Cardiac muscle cell (in vitro differentiated cells and primary cell): ENCODE measurements at regions not wholly inside any gene's neighbourhood (a gene's known extent, or its start where the extent isn't known, plus 50 kb on each side); places are given as distances from the start of the nearest gene placed in this dataset.

Source experiments
- DNase-seq, 2 donors: peaks; one replicate each; pipeline versions ENCODE4 v3.0.0 to v3.0.0-alpha.2; 2010 to 2017; ENCODE audit warnings: low read depth in 1 of 2, low spot score in 1 of 2
- H3K27ac ChIP-seq: fragments of 200-600 bp; sonication (generic); 2 replicates; pipeline ENCODE4 v1.5.1; 2016
- H3K27me3 ChIP-seq: fragments of 200-600 bp; sonication (generic); 2 replicates; pipeline ENCODE4 v1.6.0; 2016; ENCODE audit warnings: control low read depth
- H3K36me3 ChIP-seq: fragments of 200-600 bp; sonication (generic); 2 replicates; pipeline ENCODE4 v1.5.1; 2016; ENCODE audit warnings: control low read depth
- H3K4me1 ChIP-seq: fragments of 200-600 bp; sonication (generic); 2 replicates; pipeline ENCODE4 v1.8.1; 2017; ENCODE audit warnings: low read depth, mild to moderate bottlenecking, mixed run types
- H3K4me3 ChIP-seq: fragments of 200-600 bp; sonication (generic); 2 replicates; pipeline ENCODE4 v1.5.1; 2016; ENCODE audit warnings: mild to moderate bottlenecking
- H3K9me3 ChIP-seq: fragments of 200-600 bp; sonication (generic); 2 replicates; pipeline ENCODE4 v1.5.1; 2017; ENCODE audit warnings: low read depth, mild to moderate bottlenecking, control low read depth
- TF ChIP-seq, protein P1 (sequence below): IDR thresholded peaks from 2 replicates; pipeline ENCODE4 v1.5.1; 2012; ENCODE audit warnings: low read depth, mild to moderate bottlenecking, low read length

DNA sequence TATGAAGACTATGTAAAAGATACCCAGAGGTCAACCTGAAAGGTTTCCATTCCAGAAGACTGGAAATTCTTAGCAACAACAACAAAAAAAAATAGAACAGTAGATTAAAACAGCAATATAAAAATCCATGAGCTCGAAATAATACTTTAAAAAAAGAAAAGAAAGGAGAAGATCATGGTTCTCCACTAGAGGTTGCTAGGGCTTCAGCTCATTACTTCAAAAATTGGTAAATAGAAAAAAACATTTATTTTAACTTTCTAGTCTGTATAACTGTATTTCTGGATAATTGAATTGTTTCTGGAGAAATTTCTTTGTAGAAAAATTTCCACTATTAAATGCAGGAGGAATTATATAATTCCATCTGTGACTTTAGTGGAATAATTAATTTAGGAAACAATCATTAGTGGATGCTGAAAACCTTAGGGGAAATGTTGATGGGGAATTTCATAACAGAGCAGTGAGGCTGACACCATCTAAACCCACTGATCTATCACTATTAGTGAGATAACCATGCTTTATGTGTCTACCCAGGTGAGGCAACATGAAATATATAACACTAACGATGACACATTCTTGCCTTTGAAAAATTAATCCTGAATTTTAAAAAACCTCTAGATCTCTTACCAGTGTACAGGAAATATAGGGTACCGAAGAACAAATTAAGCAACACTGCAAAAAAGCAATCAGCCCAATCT is 62.5 kb upstream of the SNRK start:
- no peaks in the 10 kb centered on the region for H3K36me3 ChIP-seq
- no peak overlapping the region for H3K4me3 ChIP-seq
- no peaks in the 10 kb centered on the region for H3K27me3 ChIP-seq
- H3K4me1 ChIP-seq, result no peaks in the 10 kb centered on the region
- H3K9me3 ChIP-seq, result no peaks in the 10 kb centered on the region
- no peak overlapping the region for H3K27ac ChIP-seq
- TF ChIP-seq, protein P1, sequence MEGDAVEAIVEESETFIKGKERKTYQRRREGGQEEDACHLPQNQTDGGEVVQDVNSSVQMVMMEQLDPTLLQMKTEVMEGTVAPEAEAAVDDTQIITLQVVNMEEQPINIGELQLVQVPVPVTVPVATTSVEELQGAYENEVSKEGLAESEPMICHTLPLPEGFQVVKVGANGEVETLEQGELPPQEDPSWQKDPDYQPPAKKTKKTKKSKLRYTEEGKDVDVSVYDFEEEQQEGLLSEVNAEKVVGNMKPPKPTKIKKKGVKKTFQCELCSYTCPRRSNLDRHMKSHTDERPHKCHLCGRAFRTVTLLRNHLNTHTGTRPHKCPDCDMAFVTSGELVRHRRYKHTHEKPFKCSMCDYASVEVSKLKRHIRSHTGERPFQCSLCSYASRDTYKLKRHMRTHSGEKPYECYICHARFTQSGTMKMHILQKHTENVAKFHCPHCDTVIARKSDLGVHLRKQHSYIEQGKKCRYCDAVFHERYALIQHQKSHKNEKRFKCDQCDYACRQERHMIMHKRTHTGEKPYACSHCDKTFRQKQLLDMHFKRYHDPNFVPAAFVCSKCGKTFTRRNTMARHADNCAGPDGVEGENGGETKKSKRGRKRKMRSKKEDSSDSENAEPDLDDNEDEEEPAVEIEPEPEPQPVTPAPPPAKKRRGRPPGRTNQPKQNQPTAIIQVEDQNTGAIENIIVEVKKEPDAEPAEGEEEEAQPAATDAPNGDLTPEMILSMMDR, result peak; percentile 44
- peak in 1 of 2 donors; percentile 40 for DNase-seq

DNA sequence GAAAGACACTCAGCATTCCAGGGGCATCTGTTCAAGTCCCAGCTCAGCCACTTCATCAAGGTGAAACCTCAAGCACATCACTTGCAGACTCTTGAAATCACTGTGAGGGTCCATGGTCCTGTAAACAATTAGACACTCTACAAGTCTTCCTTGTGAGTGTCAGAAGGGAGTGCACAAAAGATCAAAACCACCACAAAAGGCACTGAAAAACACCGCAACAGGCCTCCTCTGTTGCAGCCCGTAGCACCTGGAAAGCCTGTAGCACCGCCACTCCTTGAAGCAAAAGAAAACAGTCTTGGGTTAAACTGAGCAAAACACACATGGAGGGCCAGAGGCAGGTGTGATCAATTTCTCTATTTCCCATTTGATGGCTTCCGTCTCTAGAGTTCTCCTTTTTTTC is 63.8 kb upstream of the SNRK start:
- no peaks in the 10 kb centered on the region for H3K27me3 ChIP-seq
- H3K4me1 ChIP-seq, result no peaks in the 10 kb centered on the region

DNA sequence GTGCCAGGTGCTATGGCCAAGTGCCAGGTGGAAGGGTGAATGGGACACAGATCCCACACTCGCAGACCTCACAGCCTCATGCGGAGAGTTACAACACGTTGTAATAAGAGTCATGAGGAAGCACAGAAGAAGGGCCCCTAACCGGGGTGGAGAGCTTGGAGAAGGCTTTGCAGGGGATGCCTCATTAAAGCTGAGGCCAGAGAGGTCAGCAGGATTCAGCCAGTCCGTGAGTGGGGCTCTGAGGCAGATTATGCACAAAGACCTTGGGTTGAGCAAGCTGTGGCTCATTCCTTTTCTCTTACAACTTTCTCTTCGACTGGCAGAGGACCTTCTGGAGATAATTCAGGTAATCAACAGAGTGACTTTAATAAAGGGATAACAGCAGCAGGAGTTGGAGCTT is 65.3 kb upstream of the SNRK start:
- Histone ChIP-seq H3K27me3 (no peaks in the 10 kb centered on the region), H3K4me1 (no peaks in the 10 kb centered on the region), H3K27ac (no peak overlapping the region), H3K9me3 (no peaks in the 10 kb centered on the region), H3K36me3 (no peaks in the 10 kb centered on the region), H3K4me3 (no peak overlapping the region)
- no peak for DNase-seq
- TF ChIP-seq, protein P1, result no peak

More for the DNA sequence above, 63.8 kb upstream of the SNRK start:
- Histone ChIP-seq H3K9me3 (no peaks in the 10 kb centered on the region), H3K4me3 (no peak overlapping the region), H3K36me3 (no peaks in the 10 kb centered on the region), H3K27ac (no peak overlapping the region)
- TF ChIP-seq, protein P1, result no peak
- no peak for DNase-seq

DNA sequence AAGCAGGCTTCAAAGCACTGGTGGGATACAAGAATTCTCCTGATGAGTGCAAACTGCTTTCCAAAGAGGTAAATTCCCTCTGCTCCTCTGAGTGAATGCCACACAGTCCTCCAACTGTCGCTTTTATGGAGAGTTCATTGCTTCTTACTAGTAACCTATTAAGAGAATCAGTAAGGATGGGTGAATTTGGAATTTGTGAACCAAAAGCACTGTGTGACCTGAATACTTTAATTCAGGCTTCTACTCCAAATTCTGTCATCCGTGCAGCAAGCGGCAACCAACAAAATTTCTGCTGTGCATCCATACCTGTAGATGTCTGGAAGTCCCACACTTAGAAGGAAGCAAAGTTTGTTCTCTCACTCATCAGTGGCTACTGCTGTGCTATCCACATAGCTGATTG is 66.7 kb upstream of the SNRK start:
- Histone ChIP-seq H3K27me3 (no peaks in the 10 kb centered on the region), H3K9me3 (no peaks in the 10 kb centered on the region), H3K4me3 (no peak overlapping the region), H3K4me1 (no peaks in the 10 kb centered on the region), H3K27ac (no peak overlapping the region), H3K36me3 (no peaks in the 10 kb centered on the region)
- TF ChIP-seq, protein P1, result no peak
- no peak for DNase-seq

DNA sequence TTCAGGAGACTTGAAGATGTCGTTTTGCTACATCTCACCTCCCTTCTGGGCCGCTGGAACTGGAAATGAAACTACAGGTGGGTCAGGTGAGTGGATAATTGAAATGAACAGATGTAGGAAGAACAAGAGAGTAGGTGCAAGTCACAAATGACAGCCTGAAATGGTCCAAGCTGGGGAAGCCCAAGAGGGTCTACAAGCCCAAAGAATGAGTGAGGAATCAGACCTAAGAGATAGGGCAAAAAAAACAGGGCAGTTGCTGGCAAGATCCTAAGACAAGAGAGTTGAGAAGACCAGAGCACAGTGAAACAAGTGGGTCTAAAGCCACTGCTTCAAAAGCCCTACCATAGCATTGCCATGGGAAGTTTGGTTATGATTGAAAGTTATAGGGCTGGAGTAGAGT is 67.4 kb upstream of the SNRK start:
- Histone ChIP-seq H3K4me1 (no peaks in the 10 kb centered on the region), H3K4me3 (no peak overlapping the region), H3K27me3 (no peaks in the 10 kb centered on the region), H3K9me3 (no peaks in the 10 kb centered on the region), H3K36me3 (no peaks in the 10 kb centered on the region), H3K27ac (no peak overlapping the region)
- TF ChIP-seq, protein P1, result no peak
- no peak for DNase-seq
